EL (cell line): ENCODE measurements at regions not wholly inside any gene's neighbourhood (a gene's known extent, or its start where the extent isn't known, plus 50 kb on each side); places are given as distances from the start of the nearest gene placed in this dataset.

Experiments
- DNase-seq: peaks from one replicate; pipeline ENCODE4 v3.0.0-alpha.2; 2016

GRCh38 chr4:15376594-15376993 is 51.2 kb upstream of the C1QTNF7 start:
- DNase-seq, result peak; percentile 42
